HG03442 (cell line): ENCODE measurements at regions not wholly inside any gene's neighbourhood (a gene's known extent, or its start where the extent isn't known, plus 50 kb on each side); places are given as distances from the start of the nearest gene placed in this dataset.

Experiments
- ATAC-seq: cut with Tn5 transposase; IDR thresholded peaks from one replicate; pipeline ENCODE4 v1.9.1; 2021; ENCODE audit warnings: mild to moderate bottlenecking, moderate library complexity; ENCODE audit not compliant: unreplicated experiment

- no peak for ATAC-seq
Observed at GRCh38 chr2:120933693-120934573, 198.3 kb downstream of the GLI2 start.

- ATAC-seq: no peak
Observed at GRCh38 chr2:120934574-120935338, 199.1 kb downstream of the GLI2 start.

- ATAC-seq: no peak
Observed at GRCh38 chr2:120935339-120936313, 200.0 kb downstream of the GLI2 start.

GRCh38 chr2:120936476-120937334 lies 201.0 kb downstream of the GLI2 start:
- no peak for ATAC-seq

GRCh38 chr2:120937686-120938044 lies 202.0 kb downstream of the GLI2 start:
- no peak for ATAC-seq

- no peak for ATAC-seq
Observed at GRCh38 chr2:120938045-120938771, 202.5 kb downstream of the GLI2 start.

- no peak for ATAC-seq
Observed at GRCh38 chr2:120939595-120940318, 204.1 kb downstream of the GLI2 start.

- no peak for ATAC-seq
Observed at GRCh38 chr2:120940319-120940696, 204.6 kb downstream of the GLI2 start.

- no peak for ATAC-seq
Observed at GRCh38 chr2:120940726-120941256, 205.1 kb downstream of the GLI2 start.

- no peak for ATAC-seq
Observed at GRCh38 chr2:120941571-120942120, 206.0 kb downstream of the GLI2 start.

GRCh38 chr2:120942658-120943057 lies 207.0 kb downstream of the GLI2 start:
- ATAC-seq: no peak

- ATAC-seq: no peak
Observed at GRCh38 chr2:120943403-120944034, 207.9 kb downstream of the GLI2 start.

GRCh38 chr2:120944575-120944974 lies 208.9 kb downstream of the GLI2 start:
- ATAC-seq: no peak

- ATAC-seq: no peak
Observed at GRCh38 chr2:120945091-120945490, 209.4 kb downstream of the GLI2 start.

GRCh38 chr2:120945832-120946499 lies 210.3 kb downstream of the GLI2 start:
- ATAC-seq: no peak

- no peak for ATAC-seq
Observed at GRCh38 chr2:120947327-120947726, 211.7 kb downstream of the GLI2 start.

GRCh38 chr2:120947982-120948661 lies 212.5 kb downstream of the GLI2 start:
- ATAC-seq: no peak
